C4-2B (cell line): ENCODE measurements at regions not wholly inside any gene's neighbourhood (a gene's known extent, or its start where the extent isn't known, plus 50 kb on each side); places are given as distances from the start of the nearest gene placed in this dataset.
"Not testable (repeated sequence)": the region's sequence is repeated elsewhere in the genome, so short reads cannot be mapped to it uniquely, and the experiment has no call there.

Source experiments
- H3K27ac ChIP-seq: fragments of 450-650 bp; 2 replicates; pipeline ENCODE4 v1.5.1; 2017
- CTCF ChIP-seq: fragments of 450-650 bp; conservative IDR thresholded peaks from 2 replicates; pipeline ENCODE4 v1.5.1; 2017; ENCODE audit warnings: mild to moderate bottlenecking
- ZFX ChIP-seq: fragments of 450-650 bp; IDR thresholded peaks from 2 replicates; pipeline ENCODE4 v1.6.1; 2017

GRCh38 chr12:17151917-17152316 is 546.0 kb upstream of the LMO3 start:
- no peak for TF ChIP-seq ZFX
- no peak for TF ChIP-seq CTCF
- H3K27ac ChIP-seq, result no peak overlapping the region

- TF ChIP-seq CTCF, result no peak
- no peak overlapping the region for H3K27ac ChIP-seq
Observed at GRCh38 chr12:17148706-17149105, 542.7 kb upstream of the LMO3 start.

GRCh38 chr12:17142856-17143255 is 536.9 kb upstream of the LMO3 start:
- H3K27ac ChIP-seq, result no peak overlapping the region
- TF ChIP-seq CTCF, result no peak
- TF ChIP-seq ZFX, result no peak

GRCh38 chr12:17139931-17140330 is 534.0 kb upstream of the LMO3 start:
- no peak overlapping the region for H3K27ac ChIP-seq
- TF ChIP-seq ZFX (no peak), CTCF (no peak)

- H3K27ac ChIP-seq, result no peak overlapping the region
- TF ChIP-seq ZFX (no peak), CTCF (no peak)
Observed at GRCh38 chr12:17137396-17137795, 531.4 kb upstream of the LMO3 start.

GRCh38 chr12:17134315-17134714 is 528.4 kb upstream of the LMO3 start:
- no peak for TF ChIP-seq CTCF
- TF ChIP-seq ZFX, result no peak

GRCh38 chr12:17132336-17132735 is 526.4 kb upstream of the LMO3 start:
- TF ChIP-seq ZFX (no peak), CTCF (no peak)
- H3K27ac ChIP-seq, result no peak overlapping the region

More at GRCh38 chr12:17134315-17134714, 528.4 kb upstream of the LMO3 start:
- no peak overlapping the region for H3K27ac ChIP-seq

- H3K27ac ChIP-seq, result not testable (repeated sequence)
Observed at GRCh38 chr12:17116538-17116937, 510.6 kb upstream of the LMO3 start.
